Embryonic facial prominence (tissue), 1 donor: ENCODE measurements at regions not wholly inside any gene's neighbourhood (a gene's known extent, or its start where the extent isn't known, plus 50 kb on each side); places are given as distances from the start of the nearest gene placed in this dataset.

Experiments used
- DNase-seq: peaks from one replicate; pipeline ENCODE4 v3.0.0-alpha.2; 2016; ENCODE audit errors: extremely low spot score

- no peak for DNase-seq
Observed at GRCh38 chr17:13306310-13306962, 288.6 kb upstream of the ELAC2 start.

GRCh38 chr17:13302983-13303382 is 285.2 kb upstream of the ELAC2 start:
- no peak for DNase-seq

DNA sequence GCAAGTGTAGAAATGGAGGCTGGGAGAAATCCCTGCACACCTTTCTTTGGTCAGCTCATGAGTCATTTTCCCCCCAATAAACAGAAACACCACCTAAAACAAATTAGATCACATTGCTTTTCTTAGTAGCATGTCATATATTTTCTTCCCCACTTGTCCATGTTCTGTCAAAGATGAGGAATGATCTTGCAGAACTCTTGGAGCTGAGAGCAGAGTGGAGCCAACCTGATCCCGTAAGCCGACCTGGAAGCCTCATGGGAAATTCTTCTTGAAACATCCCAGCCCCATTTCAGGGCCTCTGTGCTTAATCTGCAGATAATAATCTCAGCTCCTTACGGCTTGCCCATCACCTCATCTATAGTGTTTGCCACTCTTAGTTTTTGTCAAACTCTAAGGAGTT is 284.6 kb upstream of the ELAC2 start:
- DNase-seq = no peak

- no peak for DNase-seq
Observed at GRCh38 chr17:13297183-13297582, 279.4 kb upstream of the ELAC2 start.

GRCh38 chr17:13293421-13293820 is 275.6 kb upstream of the ELAC2 start:
- DNase-seq = no peak

GRCh38 chr17:13292291-13292690 is 274.5 kb upstream of the ELAC2 start:
- no peak for DNase-seq

DNA sequence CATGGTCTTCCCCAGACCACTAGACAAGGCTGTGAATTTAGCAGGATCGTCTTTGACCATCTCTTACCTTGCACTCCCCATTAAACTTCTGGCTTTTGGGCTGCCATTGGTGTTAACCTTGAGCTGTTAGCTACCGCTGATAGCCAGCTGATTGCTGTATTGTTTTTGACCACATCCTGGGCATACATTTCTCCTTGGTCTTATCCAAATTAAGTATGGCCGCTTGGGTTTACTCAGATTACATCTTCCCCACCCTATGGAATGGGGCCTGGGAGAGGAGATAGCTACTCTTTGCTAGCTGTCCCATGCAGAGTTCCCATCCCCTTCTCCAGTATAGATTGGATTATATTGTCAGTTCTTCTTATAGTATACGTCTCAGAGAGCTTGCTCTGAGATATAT is 270.4 kb upstream of the ELAC2 start:
- DNase-seq = no peak

GRCh38 chr17:13287226-13287625 is 269.4 kb upstream of the ELAC2 start:
- no peak for DNase-seq

DNA sequence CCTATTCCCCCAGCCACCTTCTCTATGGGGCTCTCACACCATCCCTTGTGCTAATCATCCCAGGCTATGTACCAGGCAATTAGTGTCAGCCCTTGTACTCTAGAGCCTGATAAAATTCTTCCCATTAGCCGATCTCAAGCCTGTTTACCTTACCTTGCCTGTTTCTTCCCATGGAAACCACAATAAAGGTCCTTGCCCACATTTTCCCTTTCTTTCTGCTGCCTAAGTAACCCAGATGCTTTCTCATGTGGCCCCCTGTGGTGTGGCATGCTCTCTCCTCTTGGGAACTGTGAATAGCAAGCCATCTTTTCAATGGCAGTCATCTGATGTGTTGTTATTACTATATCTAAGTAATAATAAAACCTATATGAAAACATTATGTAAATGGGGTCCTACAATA is 265.8 kb upstream of the ELAC2 start:
- DNase-seq = no peak

DNA sequence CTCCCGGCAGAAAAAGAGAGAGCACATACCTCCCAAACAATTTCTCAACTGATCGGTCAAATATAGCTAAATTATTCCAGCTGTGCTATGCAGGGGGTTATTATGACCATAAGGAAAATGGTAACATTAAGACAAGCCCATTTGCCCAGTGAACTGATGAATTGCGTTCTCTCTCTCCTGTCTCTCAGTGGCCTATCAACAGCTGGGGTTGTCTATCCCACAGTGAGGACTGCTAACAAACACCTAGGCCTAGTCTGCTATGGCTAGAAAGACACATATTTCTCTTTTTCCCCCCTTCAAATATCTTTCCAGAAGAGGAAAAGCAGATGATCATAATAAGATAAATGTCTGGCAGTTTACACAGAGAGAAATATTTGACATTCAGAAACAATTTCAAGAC is 263.8 kb upstream of the ELAC2 start:
- no peak for DNase-seq

DNA sequence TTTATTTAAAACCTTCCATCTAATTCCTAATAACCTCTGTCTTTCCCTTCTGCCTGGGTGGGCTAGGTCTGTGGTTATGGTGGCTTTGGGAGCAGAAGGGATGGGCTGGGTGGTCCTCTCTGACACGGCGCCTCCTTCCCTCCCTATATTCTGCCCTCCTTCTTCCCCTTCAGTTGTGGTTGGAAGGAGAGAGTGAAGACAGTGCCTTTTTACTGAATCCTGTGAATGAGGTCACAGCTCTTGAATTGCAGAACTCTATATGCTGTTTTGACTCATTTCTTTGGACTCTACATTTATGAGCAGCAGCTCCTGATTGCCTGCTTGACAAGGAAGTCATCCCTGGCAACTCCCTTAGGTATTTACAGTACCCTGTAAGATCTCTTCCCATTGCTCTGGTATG is 256.0 kb upstream of the ELAC2 start:
- no peak for DNase-seq

GRCh38 chr17:13272296-13272695 is 254.5 kb upstream of the ELAC2 start:
- no peak for DNase-seq

DNA sequence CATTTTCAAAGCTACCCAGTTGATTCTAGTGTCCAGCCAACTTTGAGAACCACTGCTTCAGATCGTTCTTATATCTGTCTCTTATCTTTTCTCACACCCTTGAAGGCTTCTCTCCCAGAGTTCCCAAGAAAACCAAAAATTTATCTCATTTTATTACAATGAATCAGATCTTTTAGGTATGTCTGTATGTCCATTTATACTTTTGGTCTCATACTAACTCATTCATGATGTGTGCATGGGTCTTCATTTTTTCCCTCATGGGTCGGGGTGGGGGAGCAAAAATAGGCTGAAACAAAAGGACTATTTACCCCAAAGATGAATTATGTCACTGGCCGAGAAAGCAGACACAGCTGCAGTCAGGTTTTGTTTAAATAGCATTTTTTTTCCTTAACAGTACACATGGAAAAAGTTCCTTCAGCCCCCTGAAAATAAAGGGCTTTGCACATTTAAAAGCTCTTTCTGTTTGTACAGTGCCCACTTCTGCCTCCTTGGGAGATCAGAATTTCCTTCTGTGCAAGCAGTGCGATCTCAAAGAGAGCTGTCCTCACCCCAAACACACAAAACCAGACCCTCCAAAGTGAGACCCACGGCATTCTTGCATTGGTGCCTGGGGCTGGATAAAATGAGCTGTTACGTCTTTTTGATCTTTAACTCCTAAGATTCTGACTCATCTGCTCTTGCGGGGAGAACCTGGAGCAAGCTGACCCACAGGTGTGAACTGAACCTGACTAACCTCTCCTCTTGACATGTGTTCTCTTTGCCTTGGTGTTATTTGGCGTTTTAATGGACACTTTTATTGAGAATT is 251.2 kb upstream of the ELAC2 start:
- no peak for DNase-seq

DNA sequence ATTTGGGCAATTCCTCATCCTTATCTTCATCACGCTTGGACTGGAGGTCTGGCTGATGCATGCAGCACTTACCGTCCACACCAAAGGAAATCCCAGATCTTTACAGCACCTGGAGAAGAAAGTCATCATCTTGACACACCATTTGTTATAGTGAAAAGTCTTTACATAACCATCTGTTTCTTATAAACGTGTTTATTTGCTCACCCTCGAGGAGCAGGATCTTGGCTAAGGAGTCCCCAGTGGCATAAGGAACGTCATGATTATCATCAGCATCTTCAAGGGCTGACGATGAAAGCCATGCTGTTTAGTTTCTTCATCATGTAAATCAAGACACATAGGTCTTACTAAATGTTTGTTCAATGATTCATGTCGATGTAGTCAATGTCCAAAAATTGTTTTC is 248.8 kb upstream of the ELAC2 start:
- no peak for DNase-seq

DNA sequence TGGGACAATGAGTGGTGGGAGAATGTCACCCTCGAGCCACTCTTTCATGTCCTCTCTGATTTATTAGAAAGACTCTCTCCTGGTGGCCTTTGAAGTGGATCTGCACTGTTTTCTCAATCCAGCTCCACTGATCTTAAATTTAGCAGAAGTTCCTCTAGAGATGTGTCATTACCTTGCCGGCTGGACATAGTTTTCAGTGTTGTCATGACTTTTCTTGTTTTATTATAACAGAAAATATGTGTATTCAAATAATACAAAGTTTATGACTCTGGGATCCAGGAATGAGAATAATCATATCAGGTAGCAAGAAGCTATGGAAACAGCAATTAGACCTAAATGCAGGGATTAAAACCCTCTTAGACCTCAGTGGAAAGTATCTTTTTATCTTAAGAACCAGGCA is 247.5 kb upstream of the ELAC2 start:
- no peak for DNase-seq

- DNase-seq = no peak
Observed at GRCh38 chr17:13263746-13264145, 245.9 kb upstream of the ELAC2 start.

DNA sequence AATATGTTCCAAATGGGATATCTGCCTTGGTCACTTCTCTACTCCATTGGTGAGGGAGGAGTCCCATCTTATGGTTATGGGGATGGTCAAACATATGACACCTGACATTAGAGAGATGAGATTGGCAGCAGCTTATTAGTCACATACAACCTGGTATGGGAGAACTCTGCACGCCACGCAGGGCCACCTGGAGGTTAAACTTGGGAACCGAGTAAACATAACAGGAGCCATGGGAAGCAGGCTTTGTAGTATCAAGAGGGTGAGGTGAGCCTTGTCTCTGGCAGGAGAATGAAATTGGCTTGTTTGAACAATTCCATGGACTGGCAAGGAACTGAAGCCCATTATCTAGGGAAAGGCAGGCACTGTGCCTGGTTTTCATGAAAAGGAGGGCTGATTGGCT is 238.7 kb upstream of the ELAC2 start:
- no peak for DNase-seq

DNA sequence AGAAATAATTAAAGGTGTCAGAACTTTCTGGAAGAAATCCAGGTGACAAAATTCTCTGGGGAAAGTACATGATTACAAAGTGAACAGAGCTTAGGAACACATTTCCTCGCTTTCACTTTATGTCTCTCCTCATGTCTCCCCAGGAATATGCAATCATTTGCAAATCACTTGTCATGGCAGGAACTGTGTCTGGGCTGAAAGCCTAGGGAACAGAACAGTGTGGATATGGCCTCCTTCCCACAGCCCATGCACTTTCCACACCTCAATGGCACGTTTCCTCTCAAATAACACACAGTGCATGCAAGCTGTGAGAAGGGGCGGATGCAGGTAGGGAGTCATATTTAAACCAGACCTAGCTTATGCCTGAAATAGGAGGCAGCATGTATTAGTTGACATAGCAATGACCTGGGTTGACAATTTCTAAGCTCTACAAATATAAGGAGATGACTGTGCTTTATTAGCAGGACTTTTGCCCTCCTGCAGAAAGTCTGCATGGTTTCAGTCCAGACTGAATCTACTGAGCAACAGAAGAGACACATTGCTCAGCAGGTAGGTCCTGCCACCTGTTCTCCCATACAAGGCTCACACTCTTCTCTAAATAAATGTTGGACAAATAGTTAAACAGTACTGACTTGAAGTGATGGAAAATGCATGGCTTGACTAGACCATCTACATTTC is 236.0 kb upstream of the ELAC2 start:
- no peak for DNase-seq

DNA sequence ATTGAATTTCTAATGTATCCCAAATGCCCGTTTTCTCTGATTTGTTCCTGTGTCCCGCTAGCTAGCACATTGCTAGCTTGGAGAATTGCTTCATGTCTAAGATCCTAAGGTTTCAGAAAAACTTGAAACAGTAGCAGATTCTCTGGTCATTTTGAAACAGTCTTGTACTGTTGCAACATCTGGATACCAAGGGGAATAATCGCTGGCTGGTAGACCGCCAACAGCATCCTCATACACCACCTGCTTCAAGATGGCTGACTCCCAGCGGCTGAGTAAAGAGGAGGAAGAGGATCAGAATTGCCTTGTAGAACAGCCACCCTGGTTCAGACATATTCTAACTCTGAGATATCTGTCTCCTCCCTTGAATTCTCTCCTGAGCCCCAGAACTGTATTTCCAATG is 226.7 kb upstream of the ELAC2 start:
- DNase-seq = no peak

DNA sequence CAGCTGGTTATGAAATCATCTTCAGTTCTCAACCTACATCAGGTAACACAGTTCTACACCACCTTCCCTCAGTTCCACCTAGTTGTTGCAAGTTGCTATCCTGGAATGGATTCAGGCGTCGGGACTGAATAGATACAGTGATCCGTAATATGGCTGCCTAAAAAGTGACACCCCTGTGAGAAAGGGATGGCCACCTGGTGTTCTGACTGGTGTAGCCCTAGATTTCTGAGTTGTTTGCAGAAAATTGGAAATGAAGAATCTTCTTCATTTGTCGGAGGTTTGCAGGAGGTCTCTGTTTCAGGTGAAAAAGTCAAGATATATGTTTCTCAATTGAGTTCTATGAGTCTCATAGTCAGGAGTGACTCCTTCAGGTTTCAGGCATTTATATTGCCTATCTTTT is 225.8 kb upstream of the ELAC2 start:
- DNase-seq = no peak

GRCh38 chr17:13240851-13241250 is 223.0 kb upstream of the ELAC2 start:
- no peak for DNase-seq

DNA sequence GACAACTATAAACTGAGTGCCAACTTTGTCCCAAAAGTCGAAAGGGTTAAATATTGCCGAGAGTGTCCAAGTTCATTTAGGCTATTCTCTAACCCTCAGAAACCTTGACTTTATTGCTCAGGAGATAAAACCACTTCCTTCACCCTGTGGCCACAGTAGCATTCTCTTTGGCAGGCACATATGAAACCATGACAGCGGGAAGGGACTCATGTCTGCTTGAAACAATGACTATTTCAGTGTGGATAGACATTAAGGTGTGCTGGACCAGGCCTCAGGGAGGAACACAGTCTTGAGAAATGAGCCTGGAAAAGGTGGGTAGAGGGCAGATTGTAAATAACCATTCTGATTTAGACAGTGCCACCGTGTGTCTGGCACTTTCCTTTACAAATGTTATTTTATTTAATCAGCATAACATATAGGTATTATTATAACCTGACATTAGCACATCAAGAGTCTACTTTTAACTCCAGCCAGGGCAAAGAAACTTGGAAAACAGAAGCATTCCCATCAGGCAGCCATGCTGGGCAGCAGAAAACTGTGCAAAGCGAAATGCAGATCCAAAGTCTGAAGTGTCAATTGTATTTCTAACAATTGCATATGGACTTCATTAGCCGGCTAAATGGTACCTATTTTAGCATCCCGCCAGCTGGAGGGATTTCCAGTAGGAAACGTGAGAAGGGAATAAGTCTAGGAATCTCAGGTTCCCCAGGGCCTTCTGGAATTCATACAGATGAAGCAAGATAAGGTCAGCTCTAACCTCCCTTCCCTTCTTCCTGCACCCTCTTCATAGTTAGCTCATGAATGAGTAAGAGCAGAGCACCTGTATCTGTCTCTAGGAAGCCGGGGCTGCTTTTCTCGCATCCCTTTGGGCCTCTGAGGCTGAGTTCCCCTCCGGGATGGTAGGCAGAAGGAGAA is 212.8 kb upstream of the ELAC2 start:
- DNase-seq = no peak
